DMS79 treated with DMSO at 0.1 percent for 48 hours (cell line): ENCODE measurements at regions not wholly inside any gene's neighbourhood (a gene's known extent, or its start where the extent isn't known, plus 50 kb on each side); places are given as distances from the start of the nearest gene placed in this dataset.
"Not testable (repeated sequence)": the region's sequence is repeated elsewhere in the genome, so short reads cannot be mapped to it uniquely, and the experiment has no call there.

Experiments
- DNase-seq: peaks from one replicate; lab custom pipeline; 2025; lab: John Stamatoyannopoulos, UW

- DNase-seq, result no peak
Observed at GRCh38 chr5:127133071-127133470, 59.8 kb upstream of the C5orf63 start.

- DNase-seq, result no peak
Observed at GRCh38 chr5:127136908-127137307, 63.6 kb upstream of the C5orf63 start.

- no peak for DNase-seq
Observed at GRCh38 chr5:127143722-127144121, 70.4 kb upstream of the C5orf63 start.

GRCh38 chr5:127153031-127153430 lies 79.7 kb upstream of the C5orf63 start:
- no peak for DNase-seq

GRCh38 chr5:127153521-127153920 lies 80.2 kb upstream of the C5orf63 start:
- DNase-seq, result no peak

- DNase-seq, result no peak
Observed at GRCh38 chr5:127163750-127164149, 90.4 kb upstream of the C5orf63 start.

GRCh38 chr5:127170918-127171600 lies 97.8 kb upstream of the C5orf63 start:
- no peak for DNase-seq

GRCh38 chr5:127176769-127177168 lies 103.5 kb upstream of the C5orf63 start:
- DNase-seq, result no peak

GRCh38 chr5:127182631-127183030 lies 108.0 kb upstream of the MEGF10 start:
- DNase-seq, result not testable (repeated sequence)

GRCh38 chr5:127183332-127183731 lies 107.3 kb upstream of the MEGF10 start:
- DNase-seq, result no peak

GRCh38 chr5:127184851-127185250 lies 105.7 kb upstream of the MEGF10 start:
- DNase-seq, result no peak

GRCh38 chr5:127186657-127187056 lies 103.9 kb upstream of the MEGF10 start:
- DNase-seq, result no peak

- no peak for DNase-seq
Observed at GRCh38 chr5:127187706-127188105, 102.9 kb upstream of the MEGF10 start.

- no peak for DNase-seq
Observed at GRCh38 chr5:127192150-127192549, 98.4 kb upstream of the MEGF10 start.

GRCh38 chr5:127192836-127193338 lies 97.7 kb upstream of the MEGF10 start:
- DNase-seq, result no peak

- no peak for DNase-seq
Observed at GRCh38 chr5:127196042-127196441, 94.6 kb upstream of the MEGF10 start.

GRCh38 chr5:127197402-127198167 lies 93.0 kb upstream of the MEGF10 start:
- not testable (repeated sequence) for DNase-seq

- DNase-seq, result not testable (repeated sequence)
Observed at GRCh38 chr5:127202738-127203137, 87.9 kb upstream of the MEGF10 start.

- DNase-seq, result no peak
Observed at GRCh38 chr5:127203818-127204217, 86.8 kb upstream of the MEGF10 start.

GRCh38 chr5:127205147-127205546 lies 85.4 kb upstream of the MEGF10 start:
- no peak for DNase-seq

- DNase-seq, result no peak
Observed at GRCh38 chr5:127206320-127207113, 84.1 kb upstream of the MEGF10 start.

- no peak for DNase-seq
Observed at GRCh38 chr5:127210042-127210441, 80.6 kb upstream of the MEGF10 start.

GRCh38 chr5:127213231-127213630 lies 77.4 kb upstream of the MEGF10 start:
- DNase-seq, result no peak
